PC-3 (cell line): ENCODE measurements at regions not wholly inside any gene's neighbourhood (a gene's known extent, or its start where the extent isn't known, plus 50 kb on each side); places are given as distances from the start of the nearest gene placed in this dataset.
A peak's percentile ranks its signal among the peaks of the same experiment; 100 is the strongest.

Source experiments
- ATAC-seq: fragments of 200-7000 bp; cut with Tn5 transposase; 2 replicates; pipeline ENCODE4 v1.9.1; 2020; ENCODE audit warnings: mild to moderate bottlenecking, moderate library complexity
- BruUV-seq: library from RNA; stranded (reverse); fragments of 400-500 nt; replicated peaks from 2 replicates; lab custom pipeline; 2021; lab: Mats Ljungman, UMichigan
- CTCF ChIA-PET: fragments of 300-600 bp; sonication (Branson Sonifier 250); formaldehyde crosslinking; loops from one replicate; lab custom pipeline; 2022; ENCODE audit warnings: antibody characterized with exemption; lab: Charles Lee
- POLR2A ChIA-PET: fragments of 300-600 bp; sonication (Branson Sonifier 250); formaldehyde crosslinking; loops from one replicate; lab custom pipeline; 2022; ENCODE audit warnings: antibody characterized with exemption; ENCODE audit not compliant: unreplicated experiment; lab: Charles Lee
- DNase-seq: peaks from one replicate; pipeline ENCODE4 v3.0.0-alpha.2; 2015
- H2AFZ ChIP-seq: fragments of 300-600 bp; sonication (generic); 2 replicates; pipeline ENCODE4 v1.6.0; 2016; ENCODE audit warnings: antibody characterized with exemption, low read length
- H3F3A ChIP-seq: fragments of 300-600 bp; sonication (generic); one replicate; pipeline ENCODE4 v1.6.0; 2017; ENCODE audit warnings: antibody characterized with exemption, low read length, control low read depth, mild to moderate bottlenecking; ENCODE audit not compliant: unreplicated experiment
- H3K27ac ChIP-seq: fragments of 300-600 bp; sonication (generic); 2 replicates; pipeline ENCODE4 v1.5.1; 2016; ENCODE audit warnings: mild to moderate bottlenecking, low read length
- H3K27me3 ChIP-seq: fragments of 300-600 bp; sonication (generic); 2 replicates; pipeline ENCODE4 v1.6.1; 2016; ENCODE audit warnings: low read length, mixed read lengths
- H3K36me3 ChIP-seq: fragments of 300-600 bp; sonication (generic); 2 replicates; pipeline ENCODE4 v1.6.1; 2016; ENCODE audit warnings: low read depth, mixed run types, low read length, mixed read lengths
- H3K4me1 ChIP-seq: fragments of 300-600 bp; sonication (generic); 2 replicates; pipeline ENCODE4 v1.5.1; 2016; ENCODE audit warnings: low read length; ENCODE audit not compliant: insufficient read depth
- H3K4me2 ChIP-seq: fragments of 300-600 bp; sonication (generic); 2 replicates; pipeline ENCODE4 v1.6.0; 2016; ENCODE audit warnings: low read length
- H3K4me3 ChIP-seq: fragments of 300-600 bp; sonication (generic); 2 replicates; pipeline ENCODE4 v1.5.1; 2016; ENCODE audit warnings: mild to moderate bottlenecking, low read length, mixed read lengths
- H3K79me2 ChIP-seq: fragments of 300-600 bp; sonication (generic); 2 replicates; pipeline ENCODE4 v1.6.1; 2017; ENCODE audit warnings: low read length, mixed read lengths
- H3K9ac ChIP-seq: fragments of 300-600 bp; sonication (generic); 2 replicates; pipeline ENCODE4 v1.6.0; 2016; ENCODE audit warnings: mild to moderate bottlenecking, low read length
- H3K9me2 ChIP-seq: fragments of 300-600 bp; sonication (generic); replicated peaks from 2 replicates; pipeline ENCODE4 v1.6.1; 2016; ENCODE audit warnings: mixed run types, low read length, mixed read lengths
- H3K9me3 ChIP-seq: fragments of 300-600 bp; sonication (generic); 2 replicates; pipeline ENCODE4 v1.6.1; 2016; ENCODE audit warnings: low read length, mixed read lengths
- H4K20me1 ChIP-seq: fragments of 300-600 bp; sonication (generic); 2 replicates; pipeline ENCODE4 v1.6.1; 2016; ENCODE audit warnings: low read length, mixed read lengths
- EZH2 ChIP-seq: fragments of 300-600 bp; sonication (generic); IDR thresholded peaks from one replicate; pipeline ENCODE4 v1.6.1; 2017; ENCODE audit warnings: antibody characterized with exemption, mild to moderate bottlenecking, low read length; ENCODE audit not compliant: unreplicated experiment
- EZH2phosphoT487 ChIP-seq: fragments of 300-600 bp; sonication (generic); IDR thresholded peaks from 2 replicates; pipeline ENCODE4 v1.6.1; 2018; ENCODE audit warnings: mild to moderate bottlenecking, antibody characterized with exemption, low read length, borderline replicate concordance
- intact Hi-C: fragments of 100-400 bp; cut with micrococcal nuclease; formaldehyde crosslinking; loops from 2 replicates; pipeline ENCODE4 v1.9.0; 2023
- TF ChIP-seq, protein P1 (sequence below): fragments of 300-600 bp; sonication (generic); conservative IDR thresholded peaks from 2 replicates; pipeline ENCODE4 v1.5.1; 2017; ENCODE audit warnings: antibody characterized with exemption, low read depth, mild to moderate bottlenecking, low read length

DNA sequence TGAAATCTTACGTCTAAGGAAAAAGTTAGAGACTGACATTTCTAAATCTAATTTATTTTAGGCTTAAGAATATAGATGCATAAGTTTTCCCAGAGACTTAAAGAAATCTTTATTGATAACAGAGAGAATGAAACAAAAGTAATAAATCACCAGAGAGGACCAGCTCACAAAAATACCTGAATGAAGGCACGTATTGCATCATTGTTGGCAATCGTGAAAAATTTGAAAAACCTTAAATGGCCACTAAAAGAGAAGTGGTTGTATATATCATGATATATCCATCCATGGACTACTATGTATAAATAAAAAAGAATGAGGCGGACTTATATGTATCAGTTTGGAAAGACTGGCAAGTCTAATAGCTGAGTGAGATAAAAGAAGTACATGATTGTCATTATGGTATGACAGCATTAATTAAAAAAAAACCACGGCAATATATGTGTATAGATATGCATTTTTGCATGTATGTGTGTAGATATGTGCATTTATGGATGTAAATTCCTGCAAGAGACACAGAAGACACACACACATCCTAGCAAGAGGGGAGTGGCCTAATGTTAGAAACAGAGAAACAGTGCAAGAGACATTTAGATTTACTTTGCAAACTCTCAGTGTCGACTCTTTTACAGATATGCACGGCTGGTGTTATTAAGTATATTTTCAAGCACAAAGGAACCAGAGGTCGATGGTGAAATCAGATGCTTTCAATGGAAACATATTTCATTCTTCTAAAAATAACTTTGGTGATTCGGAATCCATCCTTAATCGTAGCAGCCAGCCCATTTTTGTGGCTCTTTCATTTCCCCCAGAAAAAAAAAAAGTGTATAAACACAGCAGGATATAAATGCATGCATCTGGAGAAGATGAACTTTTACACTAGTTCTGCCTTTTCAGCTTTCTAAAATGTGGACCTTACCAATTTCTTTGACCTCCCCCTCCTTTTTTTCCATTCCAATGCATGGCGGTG is 156.1 kb upstream of the SALL4 start:
- intact Hi-C loops: no loop called here
- H3K9me3 ChIP-seq: no peaks in the 10 kb centered on the region
- no peak overlapping the region for H3K27ac ChIP-seq
- CTCF ChIA-PET: no interaction called here
- no peaks in the 10 kb centered on the region for H4K20me1 ChIP-seq
- DNase-seq (no peak), ATAC-seq (no peak)
- H2AFZ ChIP-seq: 0 out of 2 replicates have a peak overlapping the region, but pooled peaks have one; percentile 15
- no peaks in the 10 kb centered on the region for H3K27me3 ChIP-seq
- H3K4me2 ChIP-seq: no peak overlapping the region
- H3F3A ChIP-seq: no peaks in the 10 kb centered on the region
- no peaks in the 10 kb centered on the region for H3K4me1 ChIP-seq
- no peak overlapping the region for H3K9ac ChIP-seq
- no TSS peak for BruUV-seq
- POLR2A ChIA-PET: interaction anchor here (0.6 kb wide), 1 partner anchor 124 kb away, joined by 3 read pairs; no protein-coding TSS in a partner anchor
- TF ChIP-seq EZH2 (no peak), EZH2phosphoT487 (no peak)
- TF ChIP-seq, protein P1, sequence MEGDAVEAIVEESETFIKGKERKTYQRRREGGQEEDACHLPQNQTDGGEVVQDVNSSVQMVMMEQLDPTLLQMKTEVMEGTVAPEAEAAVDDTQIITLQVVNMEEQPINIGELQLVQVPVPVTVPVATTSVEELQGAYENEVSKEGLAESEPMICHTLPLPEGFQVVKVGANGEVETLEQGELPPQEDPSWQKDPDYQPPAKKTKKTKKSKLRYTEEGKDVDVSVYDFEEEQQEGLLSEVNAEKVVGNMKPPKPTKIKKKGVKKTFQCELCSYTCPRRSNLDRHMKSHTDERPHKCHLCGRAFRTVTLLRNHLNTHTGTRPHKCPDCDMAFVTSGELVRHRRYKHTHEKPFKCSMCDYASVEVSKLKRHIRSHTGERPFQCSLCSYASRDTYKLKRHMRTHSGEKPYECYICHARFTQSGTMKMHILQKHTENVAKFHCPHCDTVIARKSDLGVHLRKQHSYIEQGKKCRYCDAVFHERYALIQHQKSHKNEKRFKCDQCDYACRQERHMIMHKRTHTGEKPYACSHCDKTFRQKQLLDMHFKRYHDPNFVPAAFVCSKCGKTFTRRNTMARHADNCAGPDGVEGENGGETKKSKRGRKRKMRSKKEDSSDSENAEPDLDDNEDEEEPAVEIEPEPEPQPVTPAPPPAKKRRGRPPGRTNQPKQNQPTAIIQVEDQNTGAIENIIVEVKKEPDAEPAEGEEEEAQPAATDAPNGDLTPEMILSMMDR: no peak
- no peaks in the 10 kb centered on the region for H3K36me3 ChIP-seq
- no peak overlapping the region for H3K4me3 ChIP-seq
- H3K9me2 ChIP-seq: no peaks in the 10 kb centered on the region
- no peaks in the 10 kb centered on the region for H3K79me2 ChIP-seq

DNA sequence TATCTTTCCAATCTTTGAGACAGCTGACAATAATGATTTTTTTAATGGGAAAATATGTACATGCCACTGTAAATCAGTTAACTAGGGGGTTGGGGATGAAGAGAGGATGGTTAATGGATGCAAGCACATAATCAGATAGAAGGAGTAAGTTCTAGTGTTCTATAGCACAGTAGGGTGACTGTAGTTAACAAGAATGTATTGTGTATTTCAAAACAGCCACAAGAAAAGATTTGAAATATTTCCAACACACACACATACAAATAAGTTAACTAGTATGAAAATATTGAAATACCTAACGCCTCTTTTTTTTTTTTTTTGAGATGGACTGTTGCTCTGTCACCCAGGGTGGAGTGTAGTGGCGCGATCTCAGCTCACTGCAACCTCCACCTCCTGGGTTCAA is 153.4 kb upstream of the SALL4 start:
- Histone ChIP-seq H3K27ac (no peak overlapping the region), H3K79me2 (no peaks in the 10 kb centered on the region), H2AFZ (no peak overlapping the region), H3K36me3 (no peaks in the 10 kb centered on the region), H3K4me2 (no peak overlapping the region), H3K9me3 (no peaks in the 10 kb centered on the region), H4K20me1 (no peaks in the 10 kb centered on the region), H3K9me2 (no peaks in the 10 kb centered on the region), H3K4me1 (no peaks in the 10 kb centered on the region), H3F3A (no peaks in the 10 kb centered on the region), H3K27me3 (no peaks in the 10 kb centered on the region), H3K4me3 (no peak overlapping the region), H3K9ac (no peak overlapping the region)
- intact Hi-C loops: no loop called here
- no TSS peak for BruUV-seq
- ChIA-PET CTCF (no interaction called here), POLR2A (no interaction called here)
- ATAC-seq: no peak
- TF ChIP-seq EZH2 (no peak), EZH2phosphoT487 (no peak)
- TF ChIP-seq, protein P1: no peak
- no peak for DNase-seq
